Sigmoid colon (tissue), 6 donors: ENCODE measurements at regions not wholly inside any gene's neighbourhood (a gene's known extent, or its start where the extent isn't known, plus 50 kb on each side); places are given as distances from the start of the nearest gene placed in this dataset.

Experiments
- DNase-seq: peaks from one replicate; pipeline ENCODE4 v3.0.0-alpha.2; 2019
- H3K27ac ChIP-seq, 4 donors: fragments of 200-600 bp; sonication (generic); one replicate each; pipeline ENCODE4 v1.5.1; 2016 to 2019; ENCODE audit warnings: mild to moderate bottlenecking in 1 of 4
- H3K27me3 ChIP-seq, 3 donors: fragments of 200-600 bp; sonication (generic); one replicate each; pipeline ENCODE4 v1.5.1; 2019; ENCODE audit warnings: mild to moderate bottlenecking in 1 of 3
- H3K36me3 ChIP-seq, 4 donors: fragments of 200-600 bp; sonication (generic); one replicate each; pipeline ENCODE4 v1.5.1; 2016 to 2019
- H3K4me1 ChIP-seq, 4 donors: fragments of 200-600 bp; sonication (generic); one replicate each; pipeline ENCODE4 v1.5.1; 2017 to 2019
- H3K4me3 ChIP-seq, 4 donors: fragments of 200-600 bp; sonication (generic); one replicate each; pipeline ENCODE4 v1.5.1; 2017 to 2019; ENCODE audit warnings: mild to moderate bottlenecking in 2 of 4, moderate library complexity in 1 of 4
- H3K9me3 ChIP-seq, 4 donors: fragments of 200-600 bp in 3 of 4; sonication (generic) in 3 of 4; one replicate each; pipeline versions ENCODE4 v1.5.1 to v1.6.1; 2013 to 2019
- EP300 ChIP-seq, 4 donors: sonication (generic); formaldehyde crosslinking; IDR thresholded peaks; one replicate each; pipeline ENCODE4 v1.6.1; 2017; ENCODE audit warnings: antibody characterized with exemption in 4 of 4
- POLR2A ChIP-seq, 2 donors: fragments of 450-650 bp; IDR thresholded peaks; one replicate each; pipeline ENCODE4 v1.6.1; 2016; ENCODE audit warnings: antibody characterized with exemption in 2 of 2, mild to moderate bottlenecking in 2 of 2, moderate library complexity in 2 of 2
- POLR2AphosphoS5 ChIP-seq, 4 donors: sonication (generic); formaldehyde crosslinking; IDR thresholded peaks; one replicate each; pipeline ENCODE4 v1.6.1; 2017; ENCODE audit warnings: antibody characterized with exemption in 4 of 4
- WGBS, 2 donors: extraction: QIAGEN DNeasy Blood & Tissue Kit; methylation state at CpG; one replicate each; pipeline ENCODE4 v1.1.7; 2013; 5-methylcytosine and 5-hydroxymethylcytosine counted together
- intact Hi-C: fragments of 100-400 bp; cut with DNase I; formaldehyde crosslinking; loops from one replicate; pipeline ENCODE4 v1.15.1; 2023
- TF ChIP-seq, protein P1 (sequence below), 4 experiments: fragments of 450-650 bp in 3 of 4; fragments of 200-600 bp in 1 of 4; IDR thresholded peaks; one replicate each; pipeline ENCODE4 v1.5.1; 2016 to 2019; ENCODE audit warnings: antibody characterized with exemption in 4 of 4, mild to moderate bottlenecking in 3 of 4, moderate library complexity in 2 of 4
- donor health status: healthy with polysubstance abuse.
- donor health status: healthy.

DNA sequence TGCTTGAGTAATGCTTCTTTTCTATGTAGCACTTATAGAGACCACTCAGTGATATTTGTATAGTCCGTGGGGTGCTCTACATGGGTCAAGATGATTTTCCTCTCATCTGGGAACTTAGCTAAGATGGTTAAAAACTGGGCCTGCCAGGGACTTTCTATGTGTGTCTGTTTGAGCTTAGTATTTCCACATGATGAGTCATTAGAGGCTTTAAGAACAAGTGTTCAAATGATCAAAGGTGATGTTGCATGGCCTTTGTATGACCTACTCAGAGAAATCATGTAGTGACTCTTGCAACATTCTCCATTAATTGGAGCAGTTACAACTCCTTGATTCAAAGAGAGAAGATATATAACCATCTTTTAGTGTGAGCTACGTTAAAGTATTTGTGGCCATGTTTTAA, 1480.5 kb upstream of the IGFBP7 start:
- TF ChIP-seq EP300 (IDR thresholded peaks at IDR 0.05) (no peak), POLR2AphosphoS5 (IDR thresholded peaks at IDR 0.05) (no peak)
- TF ChIP-seq, protein P1, sequence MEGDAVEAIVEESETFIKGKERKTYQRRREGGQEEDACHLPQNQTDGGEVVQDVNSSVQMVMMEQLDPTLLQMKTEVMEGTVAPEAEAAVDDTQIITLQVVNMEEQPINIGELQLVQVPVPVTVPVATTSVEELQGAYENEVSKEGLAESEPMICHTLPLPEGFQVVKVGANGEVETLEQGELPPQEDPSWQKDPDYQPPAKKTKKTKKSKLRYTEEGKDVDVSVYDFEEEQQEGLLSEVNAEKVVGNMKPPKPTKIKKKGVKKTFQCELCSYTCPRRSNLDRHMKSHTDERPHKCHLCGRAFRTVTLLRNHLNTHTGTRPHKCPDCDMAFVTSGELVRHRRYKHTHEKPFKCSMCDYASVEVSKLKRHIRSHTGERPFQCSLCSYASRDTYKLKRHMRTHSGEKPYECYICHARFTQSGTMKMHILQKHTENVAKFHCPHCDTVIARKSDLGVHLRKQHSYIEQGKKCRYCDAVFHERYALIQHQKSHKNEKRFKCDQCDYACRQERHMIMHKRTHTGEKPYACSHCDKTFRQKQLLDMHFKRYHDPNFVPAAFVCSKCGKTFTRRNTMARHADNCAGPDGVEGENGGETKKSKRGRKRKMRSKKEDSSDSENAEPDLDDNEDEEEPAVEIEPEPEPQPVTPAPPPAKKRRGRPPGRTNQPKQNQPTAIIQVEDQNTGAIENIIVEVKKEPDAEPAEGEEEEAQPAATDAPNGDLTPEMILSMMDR (IDR thresholded peaks at IDR 0.05): no peak
- H3K36me3 ChIP-seq: no peaks in the 10 kb centered on the region
- 70 to 73% methylated on average over 2 of the region's 2 CpGs for WGBS, 2 donors
- no peak overlapping the region for H3K27ac ChIP-seq
- H3K9me3 ChIP-seq: no peaks in the 10 kb centered on the region
- H3K4me3 ChIP-seq: no peak overlapping the region
- no peaks in the 10 kb centered on the region for H3K4me1 ChIP-seq
- no peaks in the 10 kb centered on the region for H3K27me3 ChIP-seq
- intact Hi-C loops: no loop called here
- DNase-seq: no peak

DNA sequence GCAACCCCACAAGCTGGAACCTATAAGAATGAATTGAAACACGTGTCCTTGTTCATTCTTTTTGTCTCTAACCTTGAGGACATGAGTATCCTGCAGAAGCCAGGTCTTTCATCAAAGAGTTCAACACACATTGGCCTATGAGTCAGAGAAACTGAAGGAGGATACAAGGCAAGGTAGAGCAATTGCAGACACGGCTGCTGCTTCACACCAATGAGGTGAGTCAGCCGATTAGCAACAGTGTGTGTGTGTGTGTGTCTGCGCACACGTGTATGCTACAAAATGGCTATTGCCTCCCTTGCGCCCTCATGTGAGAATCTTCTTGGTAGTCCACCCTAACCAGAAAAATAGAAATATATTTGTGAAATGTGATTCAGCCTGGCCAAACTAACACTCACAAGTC, 1477.7 kb upstream of the IGFBP7 start:
- Histone ChIP-seq H3K9me3 (peaks cover 0 to 4% (median 0%) of the 10 kb centered on the region in 4 donors), H3K27me3 (no peaks in the 10 kb centered on the region), H3K4me3 (no peak overlapping the region), H3K36me3 (no peaks in the 10 kb centered on the region), H3K27ac (no peak overlapping the region), H3K4me1 (no peaks in the 10 kb centered on the region)
- TF ChIP-seq, protein P1 (IDR thresholded peaks at IDR 0.05): no peak
- TF ChIP-seq EP300 (IDR thresholded peaks at IDR 0.05) (no peak), POLR2A (IDR thresholded peaks at IDR 0.05) (no peak), POLR2AphosphoS5 (IDR thresholded peaks at IDR 0.05) (no peak)
- intact Hi-C loops: no loop called here
- 79 to 87% methylated on average over 6 of the region's 6 CpGs for WGBS, 2 donors
- no peak for DNase-seq

DNA sequence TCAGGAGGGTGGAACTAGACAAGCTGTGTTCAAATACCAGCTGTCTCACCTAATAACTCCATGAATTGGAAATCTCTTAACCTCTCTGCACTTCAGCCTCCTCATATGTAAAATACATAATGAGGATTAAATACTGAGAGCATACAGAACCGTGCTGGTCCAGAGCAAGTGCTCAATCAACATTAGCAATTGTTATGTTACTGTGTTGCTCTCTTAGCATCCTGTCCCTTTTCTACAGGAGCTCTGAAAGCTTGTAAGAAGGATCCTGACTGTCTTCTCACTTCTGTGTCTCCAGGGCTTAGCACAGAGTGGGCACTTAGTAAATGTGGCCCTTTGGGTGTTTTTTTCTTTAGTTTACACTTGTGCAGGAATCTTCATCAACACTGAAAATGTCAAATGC, 1456.1 kb upstream of the IGFBP7 start:
- intact Hi-C loops: no loop called here
- TF ChIP-seq EP300 (IDR thresholded peaks at IDR 0.05): no peak
- TF ChIP-seq, protein P1 (IDR thresholded peaks at IDR 0.05): no peak
- TF ChIP-seq POLR2A (IDR thresholded peaks at IDR 0.05): no peak
- no peak for TF ChIP-seq POLR2AphosphoS5 (IDR thresholded peaks at IDR 0.05)
- no peak for DNase-seq
- H3K36me3 ChIP-seq: no peaks in the 10 kb centered on the region
- WGBS, 2 donors: 27 to 31% methylated on average over 1 of the region's 1 CpG
- H3K9me3 ChIP-seq: peaks cover 0 to 2% (median 0%) of the 10 kb centered on the region in 4 donors
- H3K27ac ChIP-seq: no peak overlapping the region
- no peaks in the 10 kb centered on the region for H3K27me3 ChIP-seq
- H3K4me3 ChIP-seq: no peak overlapping the region
- H3K4me1 ChIP-seq: no peaks in the 10 kb centered on the region

DNA sequence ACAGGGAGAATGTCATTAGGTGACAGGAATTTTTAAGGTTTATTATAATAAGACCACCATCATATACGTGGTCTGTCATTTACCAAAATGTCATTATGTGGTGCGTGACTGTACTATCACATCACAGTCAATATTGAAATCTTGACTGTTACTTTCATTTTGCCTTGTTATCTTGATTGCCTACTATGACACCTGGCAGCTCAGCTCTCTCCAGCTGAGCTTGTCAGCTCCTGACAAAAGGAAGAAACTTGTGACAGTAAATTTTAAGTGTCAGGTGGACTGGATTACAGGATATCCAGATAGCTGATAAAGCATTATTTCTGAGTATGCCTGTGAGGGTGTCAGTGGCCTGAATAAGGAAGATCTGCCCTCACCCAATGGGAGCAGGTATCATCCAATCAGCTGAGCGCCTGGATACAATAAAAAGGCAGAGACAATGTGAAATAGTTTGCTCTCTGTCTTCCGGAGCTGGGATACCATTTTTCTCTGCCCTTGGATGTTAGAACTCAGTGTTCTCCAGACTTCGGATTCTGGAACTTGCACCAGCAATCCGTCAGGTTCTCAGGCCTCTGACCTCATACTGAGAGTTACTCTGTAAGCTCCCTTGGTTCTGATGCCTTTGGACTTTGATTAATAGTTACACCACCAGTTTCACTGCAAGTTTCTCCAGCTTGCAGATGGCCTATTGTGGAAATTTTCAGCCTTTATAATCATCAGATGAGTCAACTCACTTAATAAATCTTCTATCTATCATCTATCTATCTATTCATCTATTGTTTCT, 1454.7 kb upstream of the IGFBP7 start:
- no peak for DNase-seq
- 53 to 79% methylated on average over 6 of the region's 6 CpGs for WGBS, 2 donors
- Histone ChIP-seq H3K4me1 (no peaks in the 10 kb centered on the region), H3K9me3 (no peaks in the 10 kb centered on the region), H3K36me3 (no peaks in the 10 kb centered on the region), H3K27me3 (no peaks in the 10 kb centered on the region), H3K27ac (no peak overlapping the region), H3K4me3 (no peak overlapping the region)
- intact Hi-C loops: no loop called here
- TF ChIP-seq, protein P1 (IDR thresholded peaks at IDR 0.05): no peak
- TF ChIP-seq POLR2A (IDR thresholded peaks at IDR 0.05) (no peak), POLR2AphosphoS5 (IDR thresholded peaks at IDR 0.05) (no peak), EP300 (IDR thresholded peaks at IDR 0.05) (no peak)

DNA sequence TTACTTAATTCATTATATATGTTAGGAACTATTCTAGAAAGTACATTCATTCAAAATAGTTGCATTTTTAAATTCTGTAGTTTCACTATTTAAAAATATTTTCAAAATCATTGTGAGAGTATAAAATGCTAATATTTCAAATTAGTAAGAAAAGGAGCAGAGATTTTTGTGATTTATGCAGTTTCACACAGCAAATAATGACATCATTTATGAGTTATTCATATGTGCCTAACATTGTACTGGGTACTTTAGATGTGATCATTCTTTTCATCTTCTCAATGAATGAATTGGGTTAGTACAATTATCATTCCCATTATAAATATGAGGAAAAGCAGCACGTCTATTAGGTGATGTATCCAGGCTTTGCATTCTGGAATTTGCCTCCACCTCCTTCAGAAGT, 1451.0 kb upstream of the IGFBP7 start:
- H3K27me3 ChIP-seq: no peaks in the 10 kb centered on the region
- H3K4me3 ChIP-seq: no peak overlapping the region
- intact Hi-C loops: no loop called here
- no peak for TF ChIP-seq POLR2AphosphoS5 (IDR thresholded peaks at IDR 0.05)
- no peak for TF ChIP-seq EP300 (IDR thresholded peaks at IDR 0.05)
- no peaks in the 10 kb centered on the region for H3K36me3 ChIP-seq
- H3K9me3 ChIP-seq: no peaks in the 10 kb centered on the region
- H3K27ac ChIP-seq: no peak overlapping the region
- DNase-seq: no peak
- no peaks in the 10 kb centered on the region for H3K4me1 ChIP-seq
- 51 to 67% methylated on average over 1 of the region's 1 CpG for WGBS, 2 donors
